Fibroblast of skin of right biceps (primary cell): ENCODE measurements at regions not wholly inside any gene's neighbourhood (a gene's known extent, or its start where the extent isn't known, plus 50 kb on each side); places are given as distances from the start of the nearest gene placed in this dataset.
"Not testable (repeated sequence)": the region's sequence is repeated elsewhere in the genome, so short reads cannot be mapped to it uniquely, and the experiment has no call there.

ENCODE experiments used
- DNase-seq: peaks from one replicate; pipeline ENCODE4 v3.0.0-alpha.2; 2013

DNA sequence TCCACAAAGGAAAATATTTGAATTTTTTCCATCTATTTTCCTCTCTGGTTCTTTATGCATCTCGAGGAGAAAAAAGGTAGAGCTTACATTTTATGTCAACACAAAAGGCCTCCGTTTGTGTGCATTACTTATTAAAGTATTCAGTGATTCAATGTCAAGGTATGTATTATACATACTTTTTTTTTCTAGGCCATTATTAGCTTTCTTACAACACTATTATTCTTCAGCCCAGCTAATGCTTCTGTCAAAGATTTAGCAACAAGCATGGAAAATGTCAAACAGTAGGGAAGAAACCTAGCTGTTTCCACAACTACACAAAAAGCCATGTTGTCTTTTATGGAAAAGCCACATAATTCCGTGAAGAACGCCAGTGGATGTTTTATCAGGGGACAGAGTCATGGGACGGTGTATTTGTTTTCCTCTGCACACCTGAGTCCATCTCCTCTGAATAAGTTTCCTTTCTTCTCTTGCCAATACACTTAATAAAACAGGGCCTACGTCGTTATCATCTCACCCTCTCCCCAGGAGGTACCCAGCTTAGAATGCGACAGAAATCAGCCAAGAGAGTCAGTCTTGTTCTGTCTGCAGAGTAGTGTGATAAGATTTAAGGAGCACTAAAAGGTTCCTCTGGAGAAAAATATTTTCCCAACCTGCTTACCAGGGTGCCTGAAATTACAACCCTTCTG is 209.7 kb upstream of the AUTS2 start:
- DNase-seq: peak; percentile 69

DNA sequence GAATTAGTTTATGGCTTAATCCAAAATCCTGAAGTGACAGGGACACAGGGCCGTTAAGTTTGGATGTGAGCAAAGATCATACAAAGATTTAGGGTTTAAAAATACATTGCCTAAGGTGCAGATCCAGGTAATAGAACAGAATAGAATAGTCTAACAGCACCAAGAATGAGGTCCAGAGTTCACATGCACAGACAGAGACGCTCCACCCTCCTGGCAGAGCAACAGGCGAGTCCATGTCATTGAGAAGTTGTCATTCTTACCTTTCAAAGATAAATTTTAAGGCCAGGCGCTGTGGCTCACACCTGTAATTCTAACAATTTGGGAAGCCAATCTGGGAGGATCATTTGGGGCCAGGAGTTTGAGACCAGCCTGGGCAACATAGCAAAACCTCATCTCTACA is 209.1 kb upstream of the AUTS2 start:
- DNase-seq: no peak

DNA sequence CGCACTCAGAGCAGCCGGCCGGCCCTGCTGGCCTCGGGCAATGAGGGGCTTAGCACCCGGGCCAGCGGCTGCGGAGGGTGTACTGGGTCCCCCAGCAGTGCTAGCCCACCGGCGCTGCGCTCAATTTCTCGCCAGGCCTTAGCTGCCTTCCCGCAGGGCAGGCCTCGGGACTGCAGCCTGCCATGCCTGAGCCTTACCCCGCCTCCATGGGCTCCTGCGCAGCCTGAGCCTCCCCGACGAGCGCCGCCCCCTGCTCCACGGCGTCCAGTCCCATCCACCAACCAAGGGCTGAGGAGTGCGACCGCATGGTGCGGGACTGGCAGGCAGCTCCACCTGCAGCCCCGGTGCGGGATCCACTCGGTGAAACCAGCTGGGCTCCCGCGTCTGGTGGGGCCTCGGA is 204.4 kb upstream of the AUTS2 start:
- DNase-seq: not testable (repeated sequence)

DNA sequence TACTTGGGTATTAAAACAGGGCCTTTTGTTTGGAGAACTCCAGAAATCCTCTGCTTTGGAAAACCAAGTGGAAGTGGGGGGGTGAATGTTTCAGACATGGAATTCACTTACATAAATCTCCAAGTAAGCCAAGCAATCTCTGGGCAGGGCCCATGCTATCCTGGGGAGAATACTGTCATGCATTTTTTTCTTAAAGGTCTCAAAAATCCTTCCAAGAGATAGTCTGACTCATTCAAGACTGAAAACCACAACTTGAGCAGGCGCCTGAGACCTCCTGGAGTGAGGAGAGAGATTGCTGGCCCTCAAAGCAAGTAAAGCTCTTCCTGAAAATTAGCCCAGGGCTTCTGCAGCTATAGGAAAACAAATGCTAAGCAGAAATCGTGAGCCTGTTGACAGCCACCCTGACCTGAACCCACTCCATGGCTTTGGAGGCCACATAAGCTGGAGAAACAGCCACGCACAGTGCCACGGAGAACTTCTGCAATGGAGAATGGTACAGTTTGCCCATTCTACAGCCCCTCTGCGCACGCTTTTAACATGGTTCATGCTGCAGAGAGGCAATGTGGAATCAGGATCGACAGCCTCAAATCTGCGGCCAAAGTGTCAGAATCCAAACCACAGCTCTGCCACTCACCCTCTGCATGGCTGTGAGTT is 203.1 kb upstream of the AUTS2 start:
- DNase-seq: peak; percentile 99

DNA sequence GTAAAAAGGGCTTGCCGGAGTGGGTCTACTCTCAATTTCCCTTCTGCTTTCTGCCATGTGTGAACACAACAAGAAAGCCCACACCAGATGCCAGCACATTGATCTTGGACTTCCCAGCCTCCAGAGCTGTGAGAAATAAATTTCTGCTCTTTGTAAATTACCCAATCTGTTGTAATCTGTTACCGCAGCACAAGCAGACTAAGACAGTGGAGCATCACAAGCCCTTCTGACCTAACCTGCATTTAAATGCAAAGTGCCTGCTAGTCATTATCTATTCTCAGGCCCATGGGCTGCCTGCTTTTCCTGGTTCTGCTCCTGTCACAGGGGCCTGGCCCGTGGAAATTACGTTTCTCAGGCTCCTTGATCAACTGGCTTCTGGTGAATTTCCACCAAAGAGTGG is 199.3 kb upstream of the AUTS2 start:
- no peak for DNase-seq

DNA sequence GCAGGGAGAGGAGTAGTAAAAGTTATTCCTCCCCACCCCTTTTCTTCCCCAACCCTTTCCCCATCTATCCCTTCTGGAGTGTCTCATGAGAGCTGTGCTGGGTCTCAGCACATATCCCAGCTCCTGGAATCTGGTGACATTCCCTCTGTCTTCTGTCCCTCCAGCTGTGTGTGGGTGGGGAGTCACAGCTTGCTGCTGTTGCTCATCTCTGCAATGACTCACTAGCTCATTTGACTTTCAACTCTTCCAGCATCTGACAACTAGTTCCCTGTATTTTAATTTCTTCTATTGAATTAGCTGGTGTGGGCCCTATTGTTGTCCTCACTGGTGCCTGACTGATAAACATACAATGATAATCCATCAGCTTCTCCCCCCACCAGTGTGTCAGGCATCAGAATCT is 198.9 kb upstream of the AUTS2 start:
- peak; percentile 85 for DNase-seq

DNA sequence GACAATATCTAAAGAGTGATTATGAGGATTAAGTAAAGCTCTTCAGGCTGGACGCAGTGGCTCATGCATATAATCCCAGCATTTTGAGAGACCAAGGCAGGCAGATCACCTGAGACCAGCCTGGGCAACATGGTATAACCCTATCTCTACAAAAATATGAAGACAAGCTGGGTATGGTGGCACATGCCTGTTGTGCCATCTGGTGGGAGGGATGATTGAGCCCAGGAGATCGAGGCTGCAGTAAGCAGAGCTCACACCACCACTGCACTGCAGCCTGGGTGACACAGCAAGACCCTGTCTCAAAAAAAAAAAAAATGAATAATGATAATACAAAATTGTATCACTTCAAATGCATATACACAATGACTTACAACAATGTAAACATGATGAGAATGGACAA is 195.6 kb upstream of the AUTS2 start:
- DNase-seq: no peak

DNA sequence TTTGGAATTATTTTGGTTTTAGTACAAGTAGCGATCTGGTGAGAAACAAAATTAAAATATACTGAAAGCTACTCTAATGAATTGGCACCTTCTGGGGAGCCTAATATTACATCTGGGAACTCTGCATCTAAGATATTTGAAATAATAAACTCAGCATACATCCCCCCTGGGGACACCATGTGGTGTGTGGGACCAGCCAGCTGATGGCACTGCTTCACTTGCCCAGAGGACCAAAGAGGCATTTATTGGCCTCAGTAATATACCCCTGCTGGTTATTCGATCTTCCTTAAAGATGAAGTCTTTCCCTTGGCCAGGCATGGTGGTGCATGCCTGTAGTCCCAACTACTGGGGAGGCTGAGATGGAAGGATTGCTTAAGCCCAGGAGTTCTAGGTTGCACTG is 195.1 kb upstream of the AUTS2 start:
- DNase-seq: no peak

DNA sequence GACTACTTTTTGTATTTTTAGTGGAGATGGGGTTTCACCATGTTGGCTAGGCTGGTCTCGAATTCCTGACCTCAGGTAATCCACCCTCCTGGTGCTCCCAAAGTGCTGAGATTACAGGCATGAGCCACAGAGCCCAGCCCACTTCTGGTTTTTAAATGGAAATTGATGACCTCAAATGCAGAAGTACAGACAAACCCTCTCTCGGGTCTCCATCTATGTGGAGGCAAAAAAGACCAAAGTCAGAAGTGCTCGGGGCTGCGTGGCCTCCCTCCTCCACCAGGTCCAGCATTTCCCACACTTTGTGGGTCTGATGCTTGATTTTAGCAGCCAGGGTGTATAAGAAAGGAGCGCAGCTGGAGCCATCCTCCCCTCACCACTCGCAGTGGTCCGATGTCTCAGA is 187.3 kb upstream of the AUTS2 start:
- DNase-seq: no peak

DNA sequence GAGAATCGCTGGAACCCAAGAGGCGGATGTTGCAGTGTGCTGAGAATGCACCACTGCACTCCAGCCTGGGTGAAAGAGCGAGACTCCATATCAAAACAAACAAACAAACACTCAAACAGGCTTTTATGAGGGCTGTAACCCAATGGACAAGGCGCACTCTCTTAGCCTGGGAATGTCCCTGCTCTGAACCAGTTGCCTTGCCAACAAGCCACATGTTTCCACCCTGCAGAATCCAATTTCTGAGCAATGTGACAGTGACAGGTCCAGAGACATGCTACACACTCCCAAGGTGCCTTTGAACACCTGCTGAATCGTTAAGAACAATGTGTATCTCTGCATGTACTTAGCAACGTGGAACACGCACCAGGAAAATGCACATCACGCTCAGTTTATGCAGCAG is 186.8 kb upstream of the AUTS2 start:
- no peak for DNase-seq

DNA sequence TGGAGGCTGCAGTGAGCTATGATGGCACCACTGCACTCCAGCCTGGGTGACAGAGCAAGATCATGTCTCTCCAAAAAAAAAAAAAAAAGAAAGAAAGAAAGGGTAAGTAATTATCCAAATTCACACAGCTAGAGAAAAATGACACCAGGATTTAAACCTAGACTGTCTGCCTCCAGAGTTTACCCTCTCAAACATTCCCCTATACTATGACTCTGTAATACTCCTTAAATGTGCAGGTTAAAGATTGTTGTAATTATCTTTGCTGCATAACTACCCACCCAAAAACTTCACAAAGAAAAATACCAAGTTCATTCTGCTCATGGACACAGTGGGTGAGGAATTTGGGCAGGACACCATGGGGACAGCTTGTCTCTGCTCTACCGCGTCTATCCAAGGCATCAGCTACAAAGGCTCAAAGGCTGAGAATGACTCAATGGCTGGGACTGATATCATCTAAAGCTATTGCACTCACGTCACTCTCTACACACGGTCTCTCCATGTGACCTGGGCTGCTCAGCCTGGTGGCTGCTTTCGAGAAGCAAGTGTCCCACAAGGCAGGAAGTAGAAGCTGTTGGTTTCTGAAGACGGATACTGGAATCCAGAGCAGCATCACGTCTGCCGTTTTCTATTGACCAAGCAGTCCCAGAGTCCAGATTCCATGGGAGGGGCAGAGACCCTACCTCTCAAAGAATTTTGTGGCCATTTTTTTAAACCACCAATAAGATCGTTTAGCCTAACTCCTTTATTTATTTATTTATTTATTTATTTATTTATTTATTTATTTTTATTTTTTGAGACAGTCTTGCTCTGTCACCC is 185.7 kb upstream of the AUTS2 start:
- DNase-seq: peak; percentile 89

DNA sequence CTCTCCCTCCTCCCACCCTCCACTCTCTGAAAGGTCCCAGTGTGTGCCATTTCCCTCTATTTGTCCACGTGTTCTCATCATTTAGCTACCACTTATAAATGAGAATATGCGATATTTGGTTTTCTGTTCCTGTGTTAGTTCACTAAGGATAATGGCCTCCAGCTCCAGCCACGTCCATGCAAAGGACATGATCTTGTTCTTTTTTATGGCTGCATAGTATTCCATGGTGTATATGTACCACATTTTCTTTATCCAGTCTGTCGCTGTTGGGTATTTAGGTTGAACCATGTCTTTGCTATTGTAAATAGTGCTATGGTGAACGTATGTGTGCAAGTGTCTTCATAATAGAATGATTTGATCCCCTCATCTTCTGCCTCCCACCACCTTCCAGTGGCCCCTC is 183.7 kb upstream of the AUTS2 start:
- DNase-seq: no peak

DNA sequence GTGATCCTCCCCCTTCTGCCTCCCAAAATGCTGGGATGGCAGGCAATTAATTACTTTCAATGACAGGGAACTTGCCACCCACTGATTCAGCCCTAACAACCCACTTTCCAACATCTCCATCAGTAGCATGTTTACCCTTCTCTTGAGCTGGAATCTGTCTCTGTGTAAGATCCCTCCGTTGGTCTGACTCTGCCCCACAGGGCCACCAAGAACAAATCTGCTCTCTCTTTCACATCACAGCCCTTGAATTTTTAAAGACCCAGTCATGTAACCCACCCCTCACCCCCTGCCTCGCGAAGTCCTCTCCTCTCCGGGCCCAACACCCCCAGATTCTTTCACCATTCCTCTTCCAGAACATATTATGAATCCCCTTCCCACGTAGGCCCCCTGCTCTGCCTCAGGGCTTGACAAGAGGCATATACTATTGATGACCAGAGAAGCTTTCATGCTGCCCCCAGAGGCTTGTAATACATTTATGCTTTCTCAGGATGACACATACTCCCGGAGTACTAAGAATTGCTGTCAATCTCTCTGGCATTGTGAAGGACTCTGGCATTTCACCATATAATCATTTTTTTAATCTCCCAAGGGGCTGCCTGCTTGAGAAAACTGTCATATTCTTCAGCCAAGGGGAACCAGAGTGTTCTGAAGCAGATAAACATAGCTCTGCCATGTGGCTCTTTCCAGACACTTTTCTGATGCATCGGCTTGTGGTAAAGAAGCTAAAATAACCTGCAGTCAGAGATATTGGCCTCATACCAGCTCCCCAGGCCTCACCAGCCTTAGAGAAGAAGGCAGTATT is 179.2 kb upstream of the AUTS2 start:
- peak; percentile 81 for DNase-seq

DNA sequence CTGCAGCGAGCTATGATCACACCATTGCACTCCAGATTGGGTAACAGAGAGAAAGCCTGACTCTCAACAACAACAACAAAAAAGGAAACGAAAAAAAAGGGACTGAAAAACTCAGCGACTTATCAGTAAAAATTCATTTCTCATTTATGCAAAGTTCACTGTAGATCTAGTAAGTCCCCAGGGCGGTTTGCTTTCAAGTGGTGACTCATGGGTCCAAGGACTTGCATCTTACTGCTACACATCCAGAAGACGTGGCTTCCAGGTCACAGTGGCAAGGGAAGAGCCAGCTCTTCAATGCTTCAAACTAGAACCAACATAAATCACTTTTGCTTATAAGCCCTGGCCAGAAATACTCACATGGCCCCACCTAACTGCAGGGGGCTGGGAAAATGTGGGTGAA is 178.3 kb upstream of the AUTS2 start:
- peak; percentile 59 for DNase-seq

DNA sequence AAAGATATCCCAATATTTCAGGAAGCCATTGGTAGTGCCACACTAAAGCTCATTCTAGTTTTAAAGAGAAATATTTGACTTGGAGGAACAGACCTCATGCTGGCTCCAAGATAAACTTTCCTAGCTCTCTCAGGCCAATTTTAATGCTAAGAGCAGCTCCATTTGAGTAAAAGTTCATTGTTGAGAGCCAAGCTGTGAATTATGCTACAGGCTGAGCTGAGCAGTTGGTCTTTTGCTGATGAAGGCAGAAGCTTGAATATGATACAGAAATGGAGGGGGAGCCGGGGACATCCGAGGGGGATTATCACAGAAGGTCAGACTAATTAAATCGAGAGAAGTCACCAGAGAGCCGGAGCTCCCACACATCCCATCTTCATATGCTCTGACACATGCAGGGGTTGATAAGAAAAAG is 175.7 kb upstream of the AUTS2 start:
- DNase-seq: no peak

DNA sequence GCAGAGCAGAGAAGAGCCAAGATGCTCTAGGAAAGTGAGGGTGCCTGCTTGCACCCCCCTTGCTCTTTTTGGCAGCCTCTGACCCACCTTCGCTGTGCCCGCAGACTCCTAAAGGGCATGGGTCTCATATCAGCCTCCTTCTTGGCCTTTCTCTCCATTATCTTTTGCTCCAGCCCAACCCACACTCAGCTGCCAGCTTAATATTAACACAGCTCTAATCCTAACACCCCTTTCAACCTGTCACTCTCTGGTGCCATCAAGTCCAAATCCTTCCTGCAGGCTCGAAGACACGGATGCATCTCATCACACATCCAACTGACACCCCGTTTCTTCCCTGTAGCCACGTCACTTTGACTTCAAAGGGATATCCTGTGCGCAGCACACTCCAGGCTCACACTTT is 171.6 kb upstream of the AUTS2 start:
- DNase-seq: no peak

DNA sequence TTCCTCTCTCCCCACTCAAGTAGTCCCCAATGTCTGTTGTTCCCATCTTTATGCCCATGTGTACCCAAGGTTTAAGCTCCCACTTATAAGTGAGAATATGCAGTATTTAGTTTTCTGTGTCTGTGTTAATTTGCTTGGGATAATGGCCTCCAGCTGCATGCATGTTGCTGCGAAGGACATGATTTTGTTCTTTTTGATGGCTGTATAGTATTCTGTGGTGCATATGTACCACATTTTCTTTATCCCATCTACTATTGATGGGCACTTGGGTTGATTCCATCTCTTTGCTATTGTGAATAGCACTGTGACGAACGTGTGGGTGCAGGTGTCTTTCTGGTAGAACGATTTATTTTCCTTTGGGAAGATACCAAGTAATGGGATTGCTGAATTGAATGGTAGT is 170.2 kb upstream of the AUTS2 start:
- DNase-seq: no peak

DNA sequence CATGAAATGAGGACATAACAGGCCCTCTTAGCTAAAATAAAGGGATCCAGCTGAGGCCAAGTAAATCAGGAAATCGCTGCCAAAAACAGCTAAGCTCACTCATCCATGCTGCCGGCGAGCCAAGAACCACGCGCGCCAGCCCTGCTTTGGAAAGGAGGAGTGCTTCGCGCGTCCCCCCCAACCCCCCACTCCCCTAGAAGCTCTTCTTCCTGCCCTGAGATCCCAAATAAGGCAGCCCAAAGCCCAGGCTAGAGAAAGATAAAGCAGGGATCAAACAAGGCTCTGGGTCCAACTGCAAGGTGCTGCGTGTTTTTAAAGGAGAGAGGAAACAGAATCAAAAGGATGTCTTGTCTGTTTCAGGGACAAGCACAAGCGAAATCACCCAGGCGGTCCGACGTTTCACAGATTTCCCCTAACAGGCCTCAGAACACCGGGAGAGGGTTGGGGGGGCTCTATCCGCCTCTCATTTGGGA is 168.3 kb upstream of the AUTS2 start:
- peak; percentile 93 for DNase-seq

DNA sequence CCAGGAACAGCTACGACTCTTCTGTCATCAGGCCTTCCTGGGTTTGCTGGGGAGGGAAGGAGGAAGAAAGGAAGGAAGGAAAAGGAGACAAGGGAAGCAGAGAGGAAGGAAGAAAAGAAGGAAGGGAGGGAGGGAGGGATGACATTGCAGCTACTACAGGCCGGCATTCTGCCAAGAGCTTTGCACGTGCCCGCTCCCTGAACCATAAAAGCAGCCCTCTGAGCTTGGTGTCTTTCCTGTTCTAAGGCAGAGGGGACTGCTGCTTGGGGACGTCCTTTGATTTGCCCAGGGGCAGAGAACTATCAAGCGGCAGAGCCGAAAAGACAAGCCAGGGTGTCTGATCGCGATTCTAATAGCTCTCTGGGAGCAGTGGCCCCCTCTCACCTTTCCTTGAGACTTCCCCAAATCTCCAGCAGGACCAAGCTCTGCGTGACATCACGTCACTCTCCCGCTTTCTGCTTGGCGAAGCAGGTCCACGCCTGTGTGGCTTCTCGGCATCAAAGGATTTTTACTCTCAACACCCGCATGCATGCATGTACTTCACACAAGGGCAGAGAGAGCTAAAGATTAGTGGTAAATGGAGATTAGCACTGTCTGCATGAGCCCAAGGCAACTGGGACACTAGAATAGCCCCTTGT is 167.8 kb upstream of the AUTS2 start:
- DNase-seq: peak; percentile 69

DNA sequence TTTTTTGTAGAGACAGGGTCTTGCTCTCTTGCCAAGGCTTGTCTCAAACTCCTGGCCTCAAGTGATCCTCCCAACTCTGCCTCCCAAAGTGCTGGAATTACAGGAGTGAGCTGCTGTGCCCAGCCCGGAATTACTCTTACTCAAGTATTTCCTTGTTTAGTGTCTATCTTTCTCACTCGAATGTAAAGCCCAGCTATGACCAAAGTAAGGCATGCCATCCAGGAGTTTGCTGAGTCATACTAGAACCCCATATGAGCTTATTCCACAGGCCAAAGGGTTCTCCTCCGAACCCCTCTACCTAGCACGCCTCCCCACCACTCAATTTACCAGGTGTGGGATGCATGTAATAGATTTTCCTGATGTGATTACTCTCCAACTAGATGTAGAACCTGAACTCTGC is 166.6 kb upstream of the AUTS2 start:
- DNase-seq: no peak

DNA sequence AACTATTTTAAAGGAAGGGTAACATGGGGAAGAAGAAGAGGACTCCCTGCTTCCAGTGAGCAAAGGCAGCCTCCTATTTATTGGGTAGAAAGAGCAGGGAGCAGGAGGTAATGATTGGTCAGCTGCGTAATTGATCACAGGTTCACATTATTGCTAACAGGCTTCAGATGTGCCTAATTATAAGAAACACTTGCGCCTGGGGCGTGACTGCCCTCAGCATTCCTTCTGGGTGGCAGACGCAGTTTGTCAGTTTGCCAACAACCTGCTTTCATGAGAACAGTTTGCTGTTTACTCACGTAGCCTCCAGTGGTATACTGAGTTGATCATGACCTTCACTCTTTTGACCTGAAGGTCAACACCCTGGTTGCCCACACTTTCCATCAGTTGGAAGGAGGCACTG is 166.0 kb upstream of the AUTS2 start:
- DNase-seq: peak; percentile 30

DNA sequence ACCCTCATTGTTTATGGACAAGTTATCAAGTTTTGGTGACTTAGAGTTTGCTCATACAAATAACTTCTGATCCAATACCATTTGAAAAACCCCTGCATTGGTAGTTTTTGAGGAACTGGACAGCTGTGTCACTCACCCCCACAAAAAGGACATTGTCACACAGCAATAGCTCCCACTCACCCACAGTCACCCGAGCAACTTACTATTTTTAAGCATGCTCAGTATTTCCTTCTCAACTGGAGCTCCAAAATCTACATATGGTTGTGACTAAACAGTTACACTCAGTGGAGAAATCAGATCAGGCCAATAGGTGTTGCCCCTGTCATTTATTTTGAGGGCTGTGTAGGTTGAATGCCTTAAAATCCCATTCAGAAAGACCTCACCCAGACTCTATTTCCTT is 165.2 kb upstream of the AUTS2 start:
- DNase-seq: no peak

DNA sequence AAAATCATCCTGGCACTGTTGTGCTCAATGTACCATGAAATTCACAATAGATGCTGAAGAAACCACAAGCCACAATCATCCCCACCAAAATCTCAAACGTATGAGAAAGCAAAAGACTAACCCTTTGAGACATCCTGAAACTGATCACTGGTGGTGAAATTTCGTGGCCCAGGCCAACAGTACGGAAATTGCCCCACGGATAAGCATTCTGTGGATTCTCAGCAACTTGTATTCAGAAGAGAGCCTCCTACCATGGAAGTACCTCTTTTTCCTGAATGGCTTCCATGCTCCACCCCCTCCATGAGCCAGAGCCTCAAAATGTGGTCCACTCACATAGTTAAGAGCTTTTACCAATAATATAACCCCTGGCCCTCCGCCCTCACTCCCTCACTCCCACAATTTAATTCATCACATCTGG is 163.9 kb upstream of the AUTS2 start:
- DNase-seq: peak; percentile 83
